A673 (cell line): ENCODE measurements at regions not wholly inside any gene's neighbourhood (a gene's known extent, or its start where the extent isn't known, plus 50 kb on each side); places are given as distances from the start of the nearest gene placed in this dataset.

Source experiments
- BruUV-seq: library from RNA; stranded (reverse); fragments of 400-500 nt; replicated peaks from 2 replicates; lab custom pipeline; 2021; lab: Mats Ljungman, UMichigan
- CTCF ChIA-PET: fragments of 300-600 bp; sonication (Branson Sonifier 250); formaldehyde crosslinking; loops from one replicate; lab custom pipeline; 2022; ENCODE audit warnings: antibody characterized with exemption; lab: Charles Lee
- POLR2A ChIA-PET: fragments of 300-600 bp; sonication (Branson Sonifier 250); formaldehyde crosslinking; loops from one replicate; lab custom pipeline; 2022; ENCODE audit warnings: antibody characterized with exemption; ENCODE audit not compliant: low non-redundant PET; lab: Charles Lee
- DNase-seq: peaks from one replicate; pipeline ENCODE4 v3.0.0-alpha.2; 2015; ENCODE audit warnings: low spot score
- H3K27ac ChIP-seq: fragments of 200-600 bp; sonication (generic); 2 replicates; pipeline ENCODE4 v1.5.1; 2016; ENCODE audit warnings: mixed run types, low read depth, mild to moderate bottlenecking, mixed read lengths, antibody characterized with exemption, low read length; ENCODE audit not compliant: poor library complexity, severe bottlenecking
- H3K27me3 ChIP-seq: fragments of 200-600 bp; sonication (generic); replicated peaks from 2 replicates; pipeline ENCODE4 v1.6.1; 2017; ENCODE audit warnings: mixed run types, low read depth, mild to moderate bottlenecking, mixed read lengths, antibody characterized with exemption, low read length; ENCODE audit not compliant: insufficient read depth, poor library complexity
- H3K36me3 ChIP-seq: fragments of 200-600 bp; sonication (generic); 2 replicates; pipeline ENCODE4 v1.6.1; 2016; ENCODE audit warnings: mixed run types, mild to moderate bottlenecking, mixed read lengths, antibody characterized with exemption, low read length; ENCODE audit not compliant: insufficient read depth, poor library complexity, severe bottlenecking
- H3K4me1 ChIP-seq: fragments of 200-600 bp; sonication (generic); 2 replicates; pipeline ENCODE4 v1.6.1; 2017; ENCODE audit warnings: mixed run types, mild to moderate bottlenecking, mixed read lengths, antibody characterized with exemption, low read length; ENCODE audit not compliant: insufficient read depth, poor library complexity, severe bottlenecking
- H3K4me3 ChIP-seq: fragments of 200-600 bp; sonication (generic); 2 replicates; pipeline ENCODE4 v1.5.1; 2016; ENCODE audit warnings: low read depth, mixed run types, mild to moderate bottlenecking, mixed read lengths, low read length; ENCODE audit not compliant: poor library complexity, severe bottlenecking
- H3K9me3 ChIP-seq: fragments of 200-600 bp; sonication (generic); 2 replicates; pipeline ENCODE4 v1.6.1; 2016; ENCODE audit warnings: mixed run types, low read depth, mild to moderate bottlenecking, mixed read lengths, antibody characterized with exemption, low read length; ENCODE audit not compliant: poor library complexity, severe bottlenecking
- CTCF ChIP-seq: fragments of 300-800, 200-600 bp; sonication (generic); conservative IDR thresholded peaks from 2 replicates; pipeline ENCODE4 v1.5.1; 2017; ENCODE audit warnings: low read depth, mild to moderate bottlenecking, antibody characterized with exemption, low read length, moderate library complexity, mixed read lengths
- EZH2 ChIP-seq: fragments of 200-600 bp; sonication (generic); IDR thresholded peaks from 2 replicates; pipeline ENCODE4 v1.6.1; 2017; ENCODE audit warnings: borderline replicate concordance, low read depth, mild to moderate bottlenecking, mixed read lengths, antibody characterized with exemption, low read length; ENCODE audit not compliant: poor library complexity, severe bottlenecking
- intact Hi-C: fragments of 100-400 bp; cut with micrococcal nuclease; formaldehyde crosslinking; loops from one replicate; pipeline ENCODE4 v1.10.0; 2022; ENCODE audit not compliant: unreplicated experiment

GRCh38 chr1:5802606-5803005 is 189.6 kb downstream of the NPHP4 start:
- POLR2A ChIA-PET: no interaction called here
- Histone ChIP-seq H3K4me1 (no peaks in the 10 kb centered on the region), H3K27ac (no peak overlapping the region), H3K27me3 (peaks cover 10% of the 10 kb centered on the region), H3K36me3 (no peaks in the 10 kb centered on the region), H3K4me3 (no peak overlapping the region), H3K9me3 (no peaks in the 10 kb centered on the region)
- intact Hi-C loops: no loop called here
- DNase-seq: no peak
- TF ChIP-seq CTCF (no peak), EZH2 (no peak)
- CTCF ChIA-PET: no interaction called here
- BruUV-seq: no TSS peak

- ChIA-PET POLR2A (no interaction called here), CTCF (no interaction called here)
- Histone ChIP-seq H3K27me3 (peaks cover 19% of the 10 kb centered on the region), H3K27ac (no peak overlapping the region), H3K36me3 (no peaks in the 10 kb centered on the region), H3K4me3 (no peak overlapping the region), H3K9me3 (no peaks in the 10 kb centered on the region), H3K4me1 (no peaks in the 10 kb centered on the region)
- no peak for TF ChIP-seq CTCF
- no peak for TF ChIP-seq EZH2
- no TSS peak for BruUV-seq
- intact Hi-C loops: no loop called here
- no peak for DNase-seq
Observed at GRCh38 chr1:5798904-5799303, 193.3 kb downstream of the NPHP4 start.

- DNase-seq: no peak
- no TSS peak for BruUV-seq
- H3K36me3 ChIP-seq: no peaks in the 10 kb centered on the region
- H3K4me1 ChIP-seq: no peaks in the 10 kb centered on the region
- no peak for TF ChIP-seq EZH2
- TF ChIP-seq CTCF: no peak
- H3K4me3 ChIP-seq: no peak overlapping the region
- no peaks in the 10 kb centered on the region for H3K9me3 ChIP-seq
- intact Hi-C loops: no loop called here
- no peak overlapping the region for H3K27ac ChIP-seq
- H3K27me3 ChIP-seq: peaks cover 19% of the 10 kb centered on the region
- ChIA-PET POLR2A (no interaction called here), CTCF (no interaction called here)
Observed at GRCh38 chr1:5798151-5798730, 194.0 kb downstream of the NPHP4 start.
